Hematopoietic multipotent progenitor cell treated with erythropoietin and hydrocortisone succinate and interleukin-3 and kit ligand, for 17 days (in vitro differentiated cells): ENCODE measurements at regions not wholly inside any gene's neighbourhood (a gene's known extent, or its start where the extent isn't known, plus 50 kb on each side); places are given as distances from the start of the nearest gene placed in this dataset.
"Not testable (repeated sequence)": the region's sequence is repeated elsewhere in the genome, so short reads cannot be mapped to it uniquely, and the experiment has no call there.

Experiments used
- DNase-seq: peaks from one replicate; pipeline ENCODE4 v3.0.0-alpha.2; 2015; ENCODE audit warnings: low spot score

- DNase-seq: no peak
Observed at GRCh38 chr2:219832904-219833303, 205.5 kb downstream of the SLC4A3 start.

GRCh38 chr2:219835493-219835892 is 208.1 kb downstream of the SLC4A3 start:
- no peak for DNase-seq

GRCh38 chr2:219836647-219837177 is 209.3 kb downstream of the SLC4A3 start:
- DNase-seq: no peak

- DNase-seq: no peak
Observed at GRCh38 chr2:219844401-219845091, 217.1 kb downstream of the SLC4A3 start.

- no peak for DNase-seq
Observed at GRCh38 chr2:219848882-219849281, 221.5 kb downstream of the SLC4A3 start.

- DNase-seq: no peak
Observed at GRCh38 chr2:219851169-219851568, 223.7 kb downstream of the SLC4A3 start.

- DNase-seq: no peak
Observed at GRCh38 chr2:219851801-219852481, 224.5 kb downstream of the SLC4A3 start.

- DNase-seq: no peak
Observed at GRCh38 chr2:219852626-219853025, 225.2 kb downstream of the SLC4A3 start.

- DNase-seq: no peak
Observed at GRCh38 chr2:219856602-219857001, 229.2 kb downstream of the SLC4A3 start.

GRCh38 chr2:219857751-219858150 is 230.3 kb downstream of the SLC4A3 start:
- no peak for DNase-seq

- no peak for DNase-seq
Observed at GRCh38 chr2:219861307-219861706, 233.9 kb downstream of the SLC4A3 start.

- no peak for DNase-seq
Observed at GRCh38 chr2:219864154-219864553, 236.7 kb downstream of the SLC4A3 start.

GRCh38 chr2:219868635-219869034 is 241.2 kb downstream of the SLC4A3 start:
- no peak for DNase-seq

GRCh38 chr2:219870041-219870440 is 242.6 kb downstream of the SLC4A3 start:
- no peak for DNase-seq

GRCh38 chr2:219871351-219871750 is 243.9 kb downstream of the SLC4A3 start:
- DNase-seq: no peak

GRCh38 chr2:219875036-219875435 is 247.6 kb downstream of the SLC4A3 start:
- no peak for DNase-seq

GRCh38 chr2:219875986-219876385 is 248.6 kb downstream of the SLC4A3 start:
- not testable (repeated sequence) for DNase-seq

GRCh38 chr2:219876931-219877330 is 249.5 kb downstream of the SLC4A3 start:
- no peak for DNase-seq

GRCh38 chr2:219877728-219878127 is 250.3 kb downstream of the SLC4A3 start:
- no peak for DNase-seq

- no peak for DNase-seq
Observed at GRCh38 chr2:219878516-219878915, 251.1 kb downstream of the SLC4A3 start.

- DNase-seq: no peak
Observed at GRCh38 chr2:219881851-219882250, 254.4 kb downstream of the SLC4A3 start.

- no peak for DNase-seq
Observed at GRCh38 chr2:219886615-219887014, 259.2 kb downstream of the SLC4A3 start.

- no peak for DNase-seq
Observed at GRCh38 chr2:219887870-219888269, 260.4 kb downstream of the SLC4A3 start.

- DNase-seq: no peak
Observed at GRCh38 chr2:219893541-219893940, 266.1 kb downstream of the SLC4A3 start.
